Mesothelial cell of epicardium (in vitro differentiated cells): ENCODE measurements at regions not wholly inside any gene's neighbourhood (a gene's known extent, or its start where the extent isn't known, plus 50 kb on each side); places are given as distances from the start of the nearest gene placed in this dataset.
A peak's percentile ranks its signal among the peaks of the same experiment; 100 is the strongest.

Experiments
- DNase-seq, 2 experiments: peaks; one replicate each; pipeline ENCODE4 v3.0.0; 2021; ENCODE audit warnings: low spot score in 2 of 2; ENCODE audit not compliant: unreplicated experiment in 2 of 2
- H3K27ac Mint-ChIP-seq: 2 replicates; pipeline ENCODE4 v1.8.0; 2021; ENCODE audit warnings: mixed read lengths
- H3K27me3 Mint-ChIP-seq: 2 replicates; pipeline ENCODE4 v1.8.0; 2021; ENCODE audit warnings: low read depth, mixed read lengths
- H3K36me3 Mint-ChIP-seq: 2 replicates; pipeline ENCODE4 v1.8.0; 2021; ENCODE audit warnings: mixed read lengths
- H3K4me1 Mint-ChIP-seq: 2 replicates; pipeline ENCODE4 v1.8.0; 2021; ENCODE audit warnings: mixed read lengths
- H3K4me3 Mint-ChIP-seq: 2 replicates; pipeline ENCODE4 v1.8.0; 2021; ENCODE audit warnings: mild to moderate bottlenecking, moderate library complexity, mixed read lengths
- H3K9me3 Mint-ChIP-seq: 2 replicates; pipeline ENCODE4 v1.8.0; 2021; ENCODE audit warnings: mixed read lengths
- TF ChIP-seq, protein P1 (sequence below): fragments of 200-600 bp; sonication (generic); IDR thresholded peaks from one replicate; pipeline ENCODE4 v1.5.0; 2021; ENCODE audit warnings: antibody characterized with exemption; ENCODE audit not compliant: unreplicated experiment

DNA sequence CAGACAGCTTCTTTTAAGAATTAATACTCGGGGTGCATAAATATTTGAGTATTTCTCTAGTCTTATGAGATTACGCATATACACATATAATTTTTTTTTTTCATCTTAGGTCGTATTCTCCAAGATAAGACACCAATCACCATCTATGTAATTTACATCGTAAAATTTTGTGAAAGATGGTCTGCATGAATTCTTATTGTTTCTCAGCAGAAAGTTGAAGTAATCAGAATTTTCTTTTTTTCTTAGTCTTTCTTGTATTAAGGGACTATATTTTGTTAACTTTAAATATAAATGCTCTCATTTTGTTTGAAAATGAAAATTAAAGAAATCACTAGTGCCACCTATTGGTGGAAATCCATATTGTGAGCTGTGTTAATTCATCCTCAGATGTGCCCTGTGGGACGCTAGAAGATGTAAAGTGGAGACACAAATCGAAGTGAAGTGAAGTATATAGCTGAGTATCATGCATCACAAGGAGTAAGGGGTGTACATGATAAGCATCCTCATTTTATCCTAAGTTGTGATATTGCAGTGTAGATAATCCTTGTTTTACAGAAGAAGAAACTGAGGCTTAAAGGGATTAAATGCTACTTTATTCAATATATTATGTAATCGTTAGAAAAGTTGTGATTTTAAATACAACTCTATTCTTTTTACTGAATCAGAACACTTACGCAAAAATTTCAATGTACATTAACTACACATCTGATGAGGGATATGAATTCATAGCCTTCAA, 2084.3 kb downstream of the LRRC4C start:
- DNase-seq = no peak

DNA sequence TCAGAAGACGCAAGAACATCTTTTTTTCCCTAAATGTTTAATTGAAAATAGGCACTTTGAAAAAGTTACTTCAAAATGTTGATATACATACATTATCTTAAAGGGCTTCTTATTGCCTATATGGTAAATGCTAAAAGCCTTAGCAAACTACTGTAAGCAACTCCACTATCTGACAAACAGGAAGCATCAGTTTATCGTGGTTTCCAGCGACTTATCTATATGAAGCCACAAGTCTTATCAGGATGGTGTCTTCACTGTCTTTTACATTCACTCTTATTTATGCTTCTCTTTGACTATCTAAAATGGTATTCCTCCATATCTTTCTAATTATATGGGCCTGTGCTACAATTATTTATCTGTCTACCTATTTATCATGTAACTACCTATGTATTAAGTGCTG, 2091.9 kb downstream of the LRRC4C start:
- H3K4me3 Mint-ChIP-seq = no peak overlapping the region
- DNase-seq = no peak
- H3K36me3 Mint-ChIP-seq = no peaks in the 10 kb centered on the region
- H3K27ac Mint-ChIP-seq = no peak overlapping the region
- no peaks in the 10 kb centered on the region for H3K9me3 Mint-ChIP-seq
- peaks cover 14% of the 10 kb centered on the region for H3K4me1 Mint-ChIP-seq
- TF ChIP-seq, protein P1, sequence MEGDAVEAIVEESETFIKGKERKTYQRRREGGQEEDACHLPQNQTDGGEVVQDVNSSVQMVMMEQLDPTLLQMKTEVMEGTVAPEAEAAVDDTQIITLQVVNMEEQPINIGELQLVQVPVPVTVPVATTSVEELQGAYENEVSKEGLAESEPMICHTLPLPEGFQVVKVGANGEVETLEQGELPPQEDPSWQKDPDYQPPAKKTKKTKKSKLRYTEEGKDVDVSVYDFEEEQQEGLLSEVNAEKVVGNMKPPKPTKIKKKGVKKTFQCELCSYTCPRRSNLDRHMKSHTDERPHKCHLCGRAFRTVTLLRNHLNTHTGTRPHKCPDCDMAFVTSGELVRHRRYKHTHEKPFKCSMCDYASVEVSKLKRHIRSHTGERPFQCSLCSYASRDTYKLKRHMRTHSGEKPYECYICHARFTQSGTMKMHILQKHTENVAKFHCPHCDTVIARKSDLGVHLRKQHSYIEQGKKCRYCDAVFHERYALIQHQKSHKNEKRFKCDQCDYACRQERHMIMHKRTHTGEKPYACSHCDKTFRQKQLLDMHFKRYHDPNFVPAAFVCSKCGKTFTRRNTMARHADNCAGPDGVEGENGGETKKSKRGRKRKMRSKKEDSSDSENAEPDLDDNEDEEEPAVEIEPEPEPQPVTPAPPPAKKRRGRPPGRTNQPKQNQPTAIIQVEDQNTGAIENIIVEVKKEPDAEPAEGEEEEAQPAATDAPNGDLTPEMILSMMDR = no peak
- H3K27me3 Mint-ChIP-seq = no peaks in the 10 kb centered on the region

More for the DNA sequence above, 2084.3 kb downstream of the LRRC4C start:
- H3K27me3 Mint-ChIP-seq = no peaks in the 10 kb centered on the region
- no peaks in the 10 kb centered on the region for H3K36me3 Mint-ChIP-seq
- no peak overlapping the region for H3K4me3 Mint-ChIP-seq
- H3K4me1 Mint-ChIP-seq = no peaks in the 10 kb centered on the region
- no peak overlapping the region for H3K27ac Mint-ChIP-seq
- H3K9me3 Mint-ChIP-seq = no peaks in the 10 kb centered on the region
- TF ChIP-seq, protein P1 = peak; percentile 86

DNA sequence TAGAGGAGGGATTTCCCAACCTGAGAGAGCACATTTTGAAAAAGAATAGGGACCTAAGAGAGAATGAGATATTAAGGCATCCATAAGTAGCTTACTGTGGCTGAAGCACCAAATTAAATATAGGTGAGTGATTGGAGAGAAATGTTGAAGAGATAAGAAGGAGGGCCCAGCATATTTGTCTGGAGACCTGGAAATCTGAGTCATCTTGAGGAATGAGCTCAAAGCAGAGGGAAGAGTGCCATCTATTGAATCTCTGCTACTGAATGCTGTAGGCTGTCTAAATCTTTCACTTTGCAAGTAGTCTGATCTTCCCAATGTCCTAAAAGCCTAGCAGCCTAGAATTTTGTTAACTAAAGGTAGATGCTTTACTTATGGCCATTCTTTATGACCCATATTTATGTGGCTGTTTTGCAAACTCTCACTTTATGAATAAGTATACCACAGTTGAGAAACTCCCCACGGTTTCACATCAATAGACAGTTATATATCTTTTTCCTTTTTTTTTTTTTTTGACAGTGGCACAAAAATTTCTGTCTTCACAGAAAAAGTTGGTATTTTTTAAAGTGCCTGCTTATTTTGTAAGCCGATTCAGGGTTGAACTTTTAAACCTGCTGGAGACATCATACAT, 2093.5 kb downstream of the LRRC4C start:
- H3K4me3 Mint-ChIP-seq = no peak overlapping the region
- no peak overlapping the region for H3K27ac Mint-ChIP-seq
- TF ChIP-seq, protein P1 = no peak
- no peaks in the 10 kb centered on the region for H3K27me3 Mint-ChIP-seq
- no peaks in the 10 kb centered on the region for H3K36me3 Mint-ChIP-seq
- H3K4me1 Mint-ChIP-seq = peaks cover 14% of the 10 kb centered on the region
- H3K9me3 Mint-ChIP-seq = no peaks in the 10 kb centered on the region
- DNase-seq = no peak

DNA sequence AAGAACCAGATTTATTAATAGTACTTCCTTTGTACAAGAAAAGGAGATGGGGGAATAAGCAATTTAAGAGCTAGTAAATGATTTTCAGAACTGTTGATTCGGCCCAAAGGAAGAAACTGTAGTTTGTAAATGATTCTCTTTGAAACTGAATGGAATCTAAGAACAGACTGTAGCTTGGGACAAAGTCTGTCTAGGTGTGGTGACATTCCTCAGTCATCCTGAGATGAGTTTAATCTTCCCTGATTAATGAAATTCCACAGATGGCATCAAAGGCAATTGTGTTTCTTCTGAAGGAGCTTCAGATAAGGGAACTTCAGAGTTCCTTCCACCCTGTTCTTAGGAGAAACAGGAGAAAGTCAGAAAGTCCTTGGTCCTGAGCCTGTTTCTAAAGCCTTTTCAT, 2095.9 kb downstream of the LRRC4C start:
- Mint-ChIP-seq H3K27ac (no peak overlapping the region), H3K4me1 (peaks cover 14% of the 10 kb centered on the region), H3K4me3 (no peak overlapping the region), H3K27me3 (no peaks in the 10 kb centered on the region), H3K36me3 (no peaks in the 10 kb centered on the region), H3K9me3 (peaks cover 6% of the 10 kb centered on the region)
- TF ChIP-seq, protein P1 = no peak
- no peak for DNase-seq

DNA sequence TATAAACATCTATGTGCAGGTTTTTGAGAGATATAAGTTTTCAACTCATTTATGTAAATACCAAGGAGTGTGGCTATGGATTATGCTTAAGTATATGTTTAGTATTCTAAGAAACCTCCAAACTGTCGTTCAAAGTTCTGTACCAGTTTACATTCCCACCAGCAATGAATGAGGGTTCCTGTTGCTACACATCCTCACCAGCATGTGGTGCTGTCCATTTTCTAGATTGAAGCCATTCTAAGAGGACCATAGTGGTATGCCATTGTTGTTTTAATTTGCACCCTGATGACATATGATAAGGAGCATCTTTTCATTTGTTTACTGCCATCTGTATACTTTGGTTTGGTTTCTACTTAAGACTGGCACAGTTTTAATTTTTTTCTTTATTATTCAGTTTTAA, 2097.9 kb downstream of the LRRC4C start:
- DNase-seq = no peak
- no peak overlapping the region for H3K27ac Mint-ChIP-seq
- H3K36me3 Mint-ChIP-seq = no peaks in the 10 kb centered on the region
- H3K4me1 Mint-ChIP-seq = peaks cover 12% of the 10 kb centered on the region
- no peak overlapping the region for H3K4me3 Mint-ChIP-seq
- TF ChIP-seq, protein P1 = no peak
- H3K9me3 Mint-ChIP-seq = peaks cover 11% of the 10 kb centered on the region
- H3K27me3 Mint-ChIP-seq = no peaks in the 10 kb centered on the region
